PFSK-1 (cell line): ENCODE measurements at regions not wholly inside any gene's neighbourhood (a gene's known extent, or its start where the extent isn't known, plus 50 kb on each side); places are given as distances from the start of the nearest gene placed in this dataset.

Experiments used
- POLR2AphosphoS5 ChIP-seq: IDR thresholded peaks from 2 replicates; pipeline ENCODE4 v1.6.1; 2012; ENCODE audit warnings: low read depth, mild to moderate bottlenecking, control low read depth, low read length, moderate library complexity
- SIN3A ChIP-seq: IDR thresholded peaks from 2 replicates; pipeline ENCODE4 v1.6.1; 2012; ENCODE audit warnings: mild to moderate bottlenecking, low read length, moderate library complexity, borderline replicate concordance; ENCODE audit not compliant: insufficient read depth
- TAF1 ChIP-seq: IDR thresholded peaks from 2 replicates; pipeline ENCODE4 v1.6.1; 2012; ENCODE audit warnings: low read length, control low read depth, borderline replicate concordance; ENCODE audit not compliant: insufficient read depth
- TF ChIP-seq, protein P1 (sequence below), 2 experiments: IDR thresholded peaks; 2 replicates each; pipeline versions ENCODE4 v1.6.1 to v1.8.0; 2011 to 2012; ENCODE audit warnings: low read depth in 2 of 2, low read length in 2 of 2, control low read depth in 1 of 2, inconsistent platforms in 1 of 2, mild to moderate bottlenecking in 1 of 2, moderate library complexity in 1 of 2; ENCODE audit not compliant: insufficient read depth in 1 of 2

DNA sequence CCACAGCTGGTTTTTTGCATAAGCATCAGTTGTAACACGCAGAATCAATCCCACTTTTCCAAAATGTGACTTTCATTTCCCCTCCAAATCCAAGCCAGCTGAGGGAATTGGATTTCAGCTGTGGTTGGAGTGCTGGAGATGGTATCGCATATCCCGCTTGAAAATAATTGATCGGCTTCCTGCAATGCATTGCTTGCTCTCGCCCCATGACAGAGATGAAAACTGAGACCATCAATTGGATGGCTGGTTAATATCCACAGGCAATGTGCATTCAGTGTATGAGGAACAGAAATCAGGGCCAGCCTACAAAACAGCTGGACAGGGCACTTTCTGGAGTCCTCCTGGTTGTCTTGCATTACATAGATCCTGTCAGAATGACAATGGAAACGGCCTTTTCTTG is 135.3 kb downstream of the MAIP1 start:
- TF ChIP-seq, protein P1, sequence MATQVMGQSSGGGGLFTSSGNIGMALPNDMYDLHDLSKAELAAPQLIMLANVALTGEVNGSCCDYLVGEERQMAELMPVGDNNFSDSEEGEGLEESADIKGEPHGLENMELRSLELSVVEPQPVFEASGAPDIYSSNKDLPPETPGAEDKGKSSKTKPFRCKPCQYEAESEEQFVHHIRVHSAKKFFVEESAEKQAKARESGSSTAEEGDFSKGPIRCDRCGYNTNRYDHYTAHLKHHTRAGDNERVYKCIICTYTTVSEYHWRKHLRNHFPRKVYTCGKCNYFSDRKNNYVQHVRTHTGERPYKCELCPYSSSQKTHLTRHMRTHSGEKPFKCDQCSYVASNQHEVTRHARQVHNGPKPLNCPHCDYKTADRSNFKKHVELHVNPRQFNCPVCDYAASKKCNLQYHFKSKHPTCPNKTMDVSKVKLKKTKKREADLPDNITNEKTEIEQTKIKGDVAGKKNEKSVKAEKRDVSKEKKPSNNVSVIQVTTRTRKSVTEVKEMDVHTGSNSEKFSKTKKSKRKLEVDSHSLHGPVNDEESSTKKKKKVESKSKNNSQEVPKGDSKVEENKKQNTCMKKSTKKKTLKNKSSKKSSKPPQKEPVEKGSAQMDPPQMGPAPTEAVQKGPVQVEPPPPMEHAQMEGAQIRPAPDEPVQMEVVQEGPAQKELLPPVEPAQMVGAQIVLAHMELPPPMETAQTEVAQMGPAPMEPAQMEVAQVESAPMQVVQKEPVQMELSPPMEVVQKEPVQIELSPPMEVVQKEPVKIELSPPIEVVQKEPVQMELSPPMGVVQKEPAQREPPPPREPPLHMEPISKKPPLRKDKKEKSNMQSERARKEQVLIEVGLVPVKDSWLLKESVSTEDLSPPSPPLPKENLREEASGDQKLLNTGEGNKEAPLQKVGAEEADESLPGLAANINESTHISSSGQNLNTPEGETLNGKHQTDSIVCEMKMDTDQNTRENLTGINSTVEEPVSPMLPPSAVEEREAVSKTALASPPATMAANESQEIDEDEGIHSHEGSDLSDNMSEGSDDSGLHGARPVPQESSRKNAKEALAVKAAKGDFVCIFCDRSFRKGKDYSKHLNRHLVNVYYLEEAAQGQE (IDR thresholded peaks at IDR 0.05; ENCODE audit: insufficient read depth in 1 of 2, low read depth in 2 of 2, low read length in 2 of 2), result peak in 1 of 2 experiments; percentile 64; a peak in 1 of 4 replicates
- TF ChIP-seq TAF1, result no peak
- no peak for TF ChIP-seq SIN3A
- TF ChIP-seq POLR2AphosphoS5, result no peak
